HG02840 (cell line): ENCODE measurements at regions not wholly inside any gene's neighbourhood (a gene's known extent, or its start where the extent isn't known, plus 50 kb on each side); places are given as distances from the start of the nearest gene placed in this dataset.

ENCODE experiments used
- ATAC-seq: cut with Tn5 transposase; IDR thresholded peaks from one replicate; pipeline ENCODE4 v1.9.1; 2021; ENCODE audit warnings: mild to moderate bottlenecking, moderate library complexity, moderate number of reproducible peaks; ENCODE audit not compliant: unreplicated experiment, low FRiP score

- ATAC-seq, result no peak
These were observed 786.1 kb downstream of the TFAP2A start for GRCh38 chr6:9628819-9629218.

- no peak for ATAC-seq
These were observed 787.0 kb downstream of the TFAP2A start for GRCh38 chr6:9627916-9628315.

- ATAC-seq, result no peak
These were observed 790.9 kb downstream of the TFAP2A start for GRCh38 chr6:9623985-9624384.

GRCh38 chr6:9623228-9623832, 791.5 kb downstream of the TFAP2A start:
- no peak for ATAC-seq

GRCh38 chr6:9621276-9621675, 793.6 kb downstream of the TFAP2A start:
- no peak for ATAC-seq

- no peak for ATAC-seq
These were observed 794.2 kb downstream of the TFAP2A start for GRCh38 chr6:9620687-9621086.

GRCh38 chr6:9620263-9620662, 794.6 kb downstream of the TFAP2A start:
- ATAC-seq, result no peak

- no peak for ATAC-seq
These were observed 800.1 kb downstream of the TFAP2A start for GRCh38 chr6:9614778-9615177.

GRCh38 chr6:9612489-9612888, 802.4 kb downstream of the TFAP2A start:
- no peak for ATAC-seq

- no peak for ATAC-seq
These were observed 804.1 kb downstream of the TFAP2A start for GRCh38 chr6:9610620-9611415.

- ATAC-seq, result no peak
These were observed 808.3 kb downstream of the TFAP2A start for GRCh38 chr6:9606435-9607134.

GRCh38 chr6:9594746-9595145, 820.1 kb downstream of the TFAP2A start:
- ATAC-seq, result no peak

- ATAC-seq, result no peak
These were observed 821.3 kb downstream of the TFAP2A start for GRCh38 chr6:9593554-9593953.

- ATAC-seq, result no peak
These were observed 831.0 kb downstream of the TFAP2A start for GRCh38 chr6:9583753-9584352.

- ATAC-seq, result no peak
These were observed 833.7 kb downstream of the TFAP2A start for GRCh38 chr6:9581155-9581554.

- ATAC-seq, result no peak
These were observed 838.4 kb downstream of the TFAP2A start for GRCh38 chr6:9576521-9576920.

GRCh38 chr6:9566096-9566495, 848.8 kb downstream of the TFAP2A start:
- ATAC-seq, result no peak

GRCh38 chr6:9564021-9564420, 850.9 kb downstream of the TFAP2A start:
- no peak for ATAC-seq

GRCh38 chr6:9563568-9563967, 851.3 kb downstream of the TFAP2A start:
- ATAC-seq, result no peak

- no peak for ATAC-seq
These were observed 860.1 kb downstream of the TFAP2A start for GRCh38 chr6:9554806-9555205.

- ATAC-seq, result no peak
These were observed 860.6 kb downstream of the TFAP2A start for GRCh38 chr6:9554323-9554722.
